Keratinocyte (primary cell): ENCODE measurements at regions not wholly inside any gene's neighbourhood (a gene's known extent, or its start where the extent isn't known, plus 50 kb on each side); places are given as distances from the start of the nearest gene placed in this dataset.

ENCODE experiments used
- CTCF ChIP-seq, 3 experiments: IDR thresholded peaks in 1 of 3; conservative IDR thresholded peaks in 1 of 3; optimal IDR thresholded peaks in 1 of 3; 2 replicates in 2 of 3; 3 replicates in 1 of 3; pipeline versions ENCODE3 to v1.5.1; 2011; ENCODE audit warnings: low read length in 3 of 3, mild to moderate bottlenecking in 3 of 3, moderate library complexity in 2 of 3, control low read depth in 1 of 3, inconsistent platforms in 1 of 3; ENCODE audit not compliant: insufficient read depth in 2 of 3; ENCODE audit errors: extremely low read depth in 1 of 3
- EZH2 ChIP-seq: IDR thresholded peaks from one replicate; pipeline ENCODE4 v1.6.1; 2012; ENCODE audit warnings: inconsistent platforms, mild to moderate bottlenecking, low read length, moderate library complexity

- TF ChIP-seq EZH2, result no peak
- no peak for TF ChIP-seq CTCF (optimal IDR thresholded peaks at IDR 0.05 in 1 of 3, IDR thresholded peaks at IDR 0.05 in 1 of 3, conservative IDR thresholded peaks at IDR 0.05 in 1 of 3; ENCODE audit: extremely low read depth in 1 of 3, insufficient read depth in 2 of 3, low read length in 3 of 3)
Observed at GRCh38 chr22:25465949-25466348, 98.5 kb upstream of the GRK3 start.
